Endothelial cell of umbilical vein (primary cell): ENCODE measurements at regions not wholly inside any gene's neighbourhood (a gene's known extent, or its start where the extent isn't known, plus 50 kb on each side); places are given as distances from the start of the nearest gene placed in this dataset.

Experiments
- BruUV-seq: library from RNA; stranded (reverse); fragments of 400-500 nt; replicated peaks from 2 replicates; lab custom pipeline; 2021; lab: Mats Ljungman, UMichigan
- CTCF ChIA-PET: fragments of 300-600, 350-600 bp; sonication (Branson Sonifier 250); formaldehyde crosslinking; loops from one replicate; lab custom pipeline; 2021; ENCODE audit warnings: antibody characterized with exemption, inconsistent platforms; lab: Charles Lee
- POLR2A ChIA-PET: fragments of 300-600, 350-600 bp; sonication (Branson Sonifier 250); formaldehyde crosslinking; loops from one replicate; lab custom pipeline; 2021; ENCODE audit warnings: antibody characterized with exemption, inconsistent platforms; lab: Charles Lee
- DNase-seq: peaks from one replicate; pipeline ENCODE4 v3.0.0-alpha.2; 2011; ENCODE audit warnings: low read depth, low spot score
- FAIRE-seq: peaks from 2 replicates; lab custom pipeline; 2011; peaks lifted over from hg19 to GRCh38; lab: Jason Lieb, UNC
- H2AFZ ChIP-seq: 2 replicates; pipeline ENCODE4 v1.6.0; 2012; ENCODE audit warnings: low read depth, low read length, control low read depth, inconsistent platforms
- H3K27ac ChIP-seq: 2 replicates; pipeline ENCODE4 v1.5.1; 2011; ENCODE audit warnings: low read depth, mild to moderate bottlenecking, control low read depth, low read length, moderate library complexity; ENCODE audit not compliant: insufficient read depth
- H3K27me3 ChIP-seq, 2 experiments: 2 replicates each; pipeline versions ENCODE4 v1.6.0 to v1.6.1; 2011; ENCODE audit warnings: low read length in 2 of 2, mixed read lengths in 1 of 2; ENCODE audit not compliant: control insufficient read depth in 2 of 2, insufficient read depth in 2 of 2
- H3K36me3 ChIP-seq, 2 experiments: 2 replicates in 1 of 2; 3 replicates in 1 of 2; pipeline ENCODE4 v1.5.1; 2011; ENCODE audit warnings: low read length in 2 of 2, mild to moderate bottlenecking in 1 of 2, moderate library complexity in 1 of 2; ENCODE audit not compliant: control insufficient read depth in 2 of 2, insufficient read depth in 2 of 2; ENCODE audit errors: extremely low read depth in 1 of 2
- H3K4me1 ChIP-seq: 3 replicates; pipeline ENCODE4 v1.5.1; 2011; ENCODE audit warnings: mild to moderate bottlenecking, low read length; ENCODE audit not compliant: control insufficient read depth, insufficient read depth; ENCODE audit errors: extremely low read depth
- H3K4me2 ChIP-seq: 2 replicates; pipeline ENCODE4 v1.6.1; 2011; ENCODE audit warnings: low read length, control low read depth, mixed read lengths; ENCODE audit not compliant: insufficient read depth
- H3K4me3 ChIP-seq, 3 experiments: fragments of 200-600 bp in 1 of 3; sonication (generic), shearing (Covaris generic) in 1 of 3; replicated peaks in 1 of 3; 2 replicates each; pipeline ENCODE4 v1.5.1; 2011 to 2016; ENCODE audit warnings: control low read depth in 3 of 3, low read length in 3 of 3, mild to moderate bottlenecking in 2 of 3, inconsistent platforms in 1 of 3, low read depth in 1 of 3, moderate library complexity in 1 of 3; ENCODE audit not compliant: insufficient read depth in 1 of 3
- H3K79me2 ChIP-seq: 2 replicates; pipeline ENCODE4 v1.6.0; 2012; ENCODE audit warnings: low read length, inconsistent platforms; ENCODE audit not compliant: control insufficient read depth, insufficient read depth
- H3K9ac ChIP-seq: replicated peaks from 2 replicates; pipeline ENCODE3; 2011; ENCODE audit warnings: low read length, control low read depth; ENCODE audit not compliant: insufficient read depth; ENCODE audit errors: extremely low read depth
- H3K9me1 ChIP-seq: replicated peaks from 3 replicates; pipeline ENCODE4 v1.6.0; 2011; ENCODE audit warnings: mild to moderate bottlenecking, low read length; ENCODE audit not compliant: control insufficient read depth, insufficient read depth; ENCODE audit errors: extremely low read depth
- H3K9me3 ChIP-seq: replicated peaks from 2 replicates; pipeline ENCODE4 v1.5.1; 2012; ENCODE audit warnings: low read length, inconsistent platforms; ENCODE audit not compliant: control insufficient read depth, insufficient read depth
- H4K20me1 ChIP-seq: replicated peaks from 2 replicates; pipeline ENCODE3; 2011; ENCODE audit warnings: mild to moderate bottlenecking, low read length; ENCODE audit not compliant: control insufficient read depth, insufficient read depth; ENCODE audit errors: extremely low read depth
- CTCF ChIP-seq, 2 donors: IDR thresholded peaks; 1 replicate in 1 of 2; 2 replicates in 1 of 2; pipeline ENCODE4 v1.5.1; 2011; ENCODE audit warnings: low read length in 2 of 2, mild to moderate bottlenecking in 2 of 2, moderate library complexity in 2 of 2, control low read depth in 1 of 2, inconsistent platforms in 1 of 2, low read depth in 1 of 2; ENCODE audit not compliant: insufficient read depth in 1 of 2; ENCODE audit errors: extremely low read depth in 1 of 2
- FOS ChIP-seq: IDR thresholded peaks from 2 replicates; pipeline ENCODE4 v1.6.1; 2011; ENCODE audit warnings: mild to moderate bottlenecking, low read length, moderate library complexity, borderline replicate concordance; ENCODE audit not compliant: insufficient read depth
- GATA2 ChIP-seq: IDR thresholded peaks from 2 replicates; pipeline ENCODE4 v1.7.0; 2011; ENCODE audit warnings: low read depth, mild to moderate bottlenecking, moderate library complexity, mixed read lengths, low read length; ENCODE audit not compliant: insufficient read length, insufficient read depth
- MYC ChIP-seq: IDR thresholded peaks from one replicate; pipeline ENCODE4 v1.6.1; 2011; ENCODE audit warnings: mild to moderate bottlenecking, low read depth, low read length
- POLR2AphosphoS5 ChIP-seq: IDR thresholded peaks from 2 replicates; pipeline ENCODE4 v1.6.1; 2012; ENCODE audit warnings: low read depth, mild to moderate bottlenecking, control low read depth, low read length, moderate library complexity; ENCODE audit not compliant: insufficient read depth
- dilution Hi-C: fragments of 300-500 bp; cut with MboI; formaldehyde crosslinking; loops from one replicate; pipeline ENCODE4 v1.15.0; 2019; ENCODE audit warnings: low sequenced_read_pairs; ENCODE audit not compliant: extremely low pct_ligation_motif_present
- intact Hi-C: fragments of 100-400 bp; cut with micrococcal nuclease; formaldehyde crosslinking; loops from one replicate; pipeline ENCODE4 v1.10.0; 2022
- TF ChIP-seq, protein P1 (sequence below): IDR thresholded peaks from 2 replicates; pipeline ENCODE4 v1.6.1; 2011; ENCODE audit not compliant: insufficient read depth, insufficient read length

- H3K27ac ChIP-seq, result no peak overlapping the region
- TF ChIP-seq POLR2AphosphoS5 (no peak), GATA2 (no peak), FOS (no peak)
Measured at GRCh38 chr4:38382520-38382919, 281.5 kb upstream of the KLF3 start.

DNA sequence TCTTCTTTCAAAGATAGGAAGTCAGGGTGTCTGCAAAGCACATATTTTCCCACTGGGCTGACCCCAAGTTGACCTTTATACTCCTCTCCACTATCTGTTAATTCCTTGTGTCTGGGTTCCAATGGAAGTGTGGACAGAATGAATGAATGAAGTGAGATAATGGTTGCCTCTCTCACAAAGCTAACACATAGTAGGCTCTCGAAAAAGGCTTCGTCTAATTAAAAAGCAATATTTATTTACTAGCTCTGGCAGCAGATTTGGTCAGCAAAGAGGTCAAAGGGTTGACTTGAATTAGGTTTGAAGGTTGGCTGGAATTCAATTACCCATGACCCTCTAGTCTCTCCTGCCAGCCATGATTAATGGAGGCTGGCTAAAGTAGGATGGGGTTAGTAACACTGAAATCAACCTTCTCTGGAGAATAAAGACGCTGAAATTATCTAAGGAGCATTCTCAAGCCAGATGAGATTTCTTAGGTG, 280.3 kb upstream of the KLF3 start:
- no peak for DNase-seq
- no peaks in the 10 kb centered on the region for H3K36me3 ChIP-seq
- intact Hi-C loops (no loop called here), dilution Hi-C loops (no loop called here)
- H3K4me1 ChIP-seq, result no peaks in the 10 kb centered on the region
- no peak overlapping the region for H3K4me3 ChIP-seq
- CTCF ChIA-PET, result no interaction called here
- H3K9ac ChIP-seq, result no peak overlapping the region
- H3K27ac ChIP-seq, result no peak overlapping the region
- peaks cover 3 to 6% of the 10 kb centered on the region in 2 experiments for H3K27me3 ChIP-seq
- no peak for FAIRE-seq
- POLR2A ChIA-PET, result no interaction called here
- H4K20me1 ChIP-seq, result no peaks in the 10 kb centered on the region
- TF ChIP-seq MYC (no peak), CTCF (IDR thresholded peaks at IDR 0.05; ENCODE audit: extremely low read depth in 1 of 2, insufficient read depth in 1 of 2, low read depth in 1 of 2, low read length in 2 of 2) (no peak), POLR2AphosphoS5 (no peak)
- TF ChIP-seq, protein P1, sequence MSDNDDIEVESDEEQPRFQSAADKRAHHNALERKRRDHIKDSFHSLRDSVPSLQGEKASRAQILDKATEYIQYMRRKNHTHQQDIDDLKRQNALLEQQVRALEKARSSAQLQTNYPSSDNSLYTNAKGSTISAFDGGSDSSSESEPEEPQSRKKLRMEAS, result no peak
- H2AFZ ChIP-seq, result no peak overlapping the region
- H3K9me3 ChIP-seq, result no peaks in the 10 kb centered on the region
- peaks cover 2% of the 10 kb centered on the region for H3K9me1 ChIP-seq
- no peaks in the 10 kb centered on the region for H3K79me2 ChIP-seq
- no TSS peak for BruUV-seq
- H3K4me2 ChIP-seq, result no peak overlapping the region

More at GRCh38 chr4:38382520-38382919, 281.5 kb upstream of the KLF3 start:
- no peak overlapping the region for H2AFZ ChIP-seq
- H3K4me3 ChIP-seq, result no peak overlapping the region
- H3K9ac ChIP-seq, result no peak overlapping the region
- CTCF ChIA-PET, result interaction anchor here (1.2 kb wide), 1 partner anchor 203 kb away, joined by 3 read pairs; no protein-coding TSS in a partner anchor
- no peak overlapping the region for H3K4me2 ChIP-seq
- H3K4me1 ChIP-seq, result no peaks in the 10 kb centered on the region
- no peaks in the 10 kb centered on the region for H3K79me2 ChIP-seq
- no peaks in the 10 kb centered on the region for H4K20me1 ChIP-seq
- H3K9me1 ChIP-seq, result peaks cover 2% of the 10 kb centered on the region
- no peaks in the 10 kb centered on the region for H3K36me3 ChIP-seq
- no peak for DNase-seq
- intact Hi-C loops, result no loop called here
- peaks cover 5 to 7% of the 10 kb centered on the region in 2 experiments for H3K27me3 ChIP-seq
- H3K9me3 ChIP-seq, result no peaks in the 10 kb centered on the region
- dilution Hi-C loops, result no loop called here
- FAIRE-seq, result no peak
- no TSS peak for BruUV-seq
- POLR2A ChIA-PET, result no interaction called here
